Vagina (tissue), 2 donors: ENCODE measurements at regions not wholly inside any gene's neighbourhood (a gene's known extent, or its start where the extent isn't known, plus 50 kb on each side); places are given as distances from the start of the nearest gene placed in this dataset.
"Not testable (repeated sequence)": the region's sequence is repeated elsewhere in the genome, so short reads cannot be mapped to it uniquely, and the experiment has no call there.

ENCODE experiments used
- DNase-seq, 2 donors: peaks; one replicate each; pipeline ENCODE4 v3.0.0-alpha.2; 2017; ENCODE audit errors: extremely low spot score in 2 of 2
- H3K27ac ChIP-seq: fragments of 200-600 bp; sonication (generic); one replicate; pipeline ENCODE4 v1.5.1; 2019
- H3K27me3 ChIP-seq: fragments of 200-600 bp; sonication (generic); one replicate; pipeline ENCODE4 v1.5.1; 2019
- H3K36me3 ChIP-seq, 2 donors: fragments of 200-600 bp; sonication (generic); one replicate each; pipeline ENCODE4 v1.5.1; 2017 to 2019
- H3K4me1 ChIP-seq: fragments of 200-600 bp; sonication (generic); one replicate; pipeline ENCODE4 v1.5.1; 2019
- H3K4me3 ChIP-seq, 2 donors: fragments of 200-600 bp; sonication (generic); 1 replicate in 1 of 2; 2 replicates in 1 of 2; pipeline ENCODE4 v1.5.1; 2016 to 2019
- H3K9me3 ChIP-seq: fragments of 200-600 bp; sonication (generic); one replicate; pipeline ENCODE4 v1.5.1; 2019
- POLR2A ChIP-seq, 2 donors: fragments of 450-650 bp; IDR thresholded peaks; one replicate each; pipeline ENCODE4 v1.6.1; 2017; ENCODE audit warnings: antibody characterized with exemption in 2 of 2, mild to moderate bottlenecking in 2 of 2, moderate library complexity in 2 of 2
- POLR2AphosphoS5 ChIP-seq, 2 donors: sonication (generic); formaldehyde crosslinking; IDR thresholded peaks; one replicate each; pipeline ENCODE4 v1.9.0; 2017; ENCODE audit warnings: antibody characterized with exemption in 2 of 2, mild to moderate bottlenecking in 2 of 2, low read depth in 1 of 2; ENCODE audit not compliant: insufficient read depth in 1 of 2
- intact Hi-C: fragments of 100-400 bp; cut with DNase I; formaldehyde crosslinking; loops from one replicate; pipeline ENCODE4 v1.15.1; 2023
- TF ChIP-seq, protein P1 (sequence below), 3 experiments: fragments of 450-650 bp in 2 of 3; fragments of 200-600 bp in 1 of 3; sonication (generic) in 1 of 3; IDR thresholded peaks; one replicate each; pipeline ENCODE4 v1.5.1; 2017 to 2019; ENCODE audit warnings: antibody characterized with exemption in 3 of 3, mild to moderate bottlenecking in 2 of 3, moderate library complexity in 2 of 3

DNA sequence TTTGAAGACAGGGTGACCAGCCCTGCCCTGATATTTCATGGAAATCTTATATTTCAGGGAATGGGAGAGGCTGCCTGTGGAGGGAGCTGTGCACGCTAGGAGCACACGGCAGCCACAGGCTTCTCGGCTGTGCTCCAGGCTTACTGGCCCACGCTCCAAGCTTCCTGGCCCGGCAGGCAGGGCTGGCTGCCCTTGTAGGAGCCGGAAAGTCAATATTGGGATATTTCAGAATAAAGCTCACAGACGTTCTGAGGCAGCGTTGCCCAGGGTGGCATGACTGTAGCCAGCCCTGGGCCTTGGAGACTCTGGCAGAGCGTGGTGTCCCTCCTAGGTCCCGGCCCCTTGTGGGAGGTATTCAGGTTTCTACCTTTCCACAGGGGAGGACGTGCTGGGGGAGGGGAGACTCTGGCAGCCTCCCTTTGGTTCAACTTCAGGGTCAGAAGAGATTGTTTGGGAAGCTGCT lies 95.6 kb downstream of the NPIPB11 start:
- Histone ChIP-seq H3K27me3 (no peaks in the 10 kb centered on the region), H3K4me3 (no peak overlapping the region), H3K4me1 (peaks cover 41% of the 10 kb centered on the region), H3K27ac (peak overlapping the region; percentile 73), H3K9me3 (no peaks in the 10 kb centered on the region), H3K36me3 (no peaks in the 10 kb centered on the region)
- intact Hi-C loops: no loop called here
- TF ChIP-seq POLR2AphosphoS5 (IDR thresholded peaks at IDR 0.05; ENCODE audit: insufficient read depth in 1 of 2, low read depth in 1 of 2) (no peak), POLR2A (IDR thresholded peaks at IDR 0.05) (no peak)
- TF ChIP-seq, protein P1, sequence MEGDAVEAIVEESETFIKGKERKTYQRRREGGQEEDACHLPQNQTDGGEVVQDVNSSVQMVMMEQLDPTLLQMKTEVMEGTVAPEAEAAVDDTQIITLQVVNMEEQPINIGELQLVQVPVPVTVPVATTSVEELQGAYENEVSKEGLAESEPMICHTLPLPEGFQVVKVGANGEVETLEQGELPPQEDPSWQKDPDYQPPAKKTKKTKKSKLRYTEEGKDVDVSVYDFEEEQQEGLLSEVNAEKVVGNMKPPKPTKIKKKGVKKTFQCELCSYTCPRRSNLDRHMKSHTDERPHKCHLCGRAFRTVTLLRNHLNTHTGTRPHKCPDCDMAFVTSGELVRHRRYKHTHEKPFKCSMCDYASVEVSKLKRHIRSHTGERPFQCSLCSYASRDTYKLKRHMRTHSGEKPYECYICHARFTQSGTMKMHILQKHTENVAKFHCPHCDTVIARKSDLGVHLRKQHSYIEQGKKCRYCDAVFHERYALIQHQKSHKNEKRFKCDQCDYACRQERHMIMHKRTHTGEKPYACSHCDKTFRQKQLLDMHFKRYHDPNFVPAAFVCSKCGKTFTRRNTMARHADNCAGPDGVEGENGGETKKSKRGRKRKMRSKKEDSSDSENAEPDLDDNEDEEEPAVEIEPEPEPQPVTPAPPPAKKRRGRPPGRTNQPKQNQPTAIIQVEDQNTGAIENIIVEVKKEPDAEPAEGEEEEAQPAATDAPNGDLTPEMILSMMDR (IDR thresholded peaks at IDR 0.05): no peak
- no peak for DNase-seq

GRCh38 chr16:29310243-29310642 lies 96.3 kb downstream of the NPIPB11 start:
- Histone ChIP-seq H3K4me1 (peaks cover 41% of the 10 kb centered on the region), H3K27ac (peak overlapping the region; percentile 73)
- intact Hi-C loops, DNase-seq, H3K36me3 ChIP-seq, H3K27me3 ChIP-seq, H3K4me3 ChIP-seq, H3K9me3 ChIP-seq: not testable (repeated sequence)

DNA sequence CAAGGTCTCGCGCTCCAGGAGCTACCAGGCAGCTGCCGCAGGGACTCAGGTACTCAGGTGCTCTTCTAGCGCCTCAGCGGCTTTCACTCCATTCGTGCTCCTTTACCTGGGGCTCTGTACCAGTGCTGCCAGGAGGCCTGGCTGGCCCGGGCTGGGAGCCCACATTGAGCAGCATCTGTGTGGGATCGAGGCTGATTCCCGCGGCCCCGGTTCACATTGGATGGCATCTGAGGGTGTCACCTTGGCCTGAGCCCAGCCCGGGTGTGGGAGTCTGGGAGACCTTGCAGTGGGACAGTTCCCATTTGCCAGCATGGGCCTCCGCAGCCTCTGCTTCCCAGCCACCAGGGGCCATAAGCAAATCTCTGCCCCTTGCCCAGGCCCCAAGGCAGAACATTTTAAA lies 96.9 kb downstream of the NPIPB11 start:
- DNase-seq: not testable (repeated sequence)

DNA sequence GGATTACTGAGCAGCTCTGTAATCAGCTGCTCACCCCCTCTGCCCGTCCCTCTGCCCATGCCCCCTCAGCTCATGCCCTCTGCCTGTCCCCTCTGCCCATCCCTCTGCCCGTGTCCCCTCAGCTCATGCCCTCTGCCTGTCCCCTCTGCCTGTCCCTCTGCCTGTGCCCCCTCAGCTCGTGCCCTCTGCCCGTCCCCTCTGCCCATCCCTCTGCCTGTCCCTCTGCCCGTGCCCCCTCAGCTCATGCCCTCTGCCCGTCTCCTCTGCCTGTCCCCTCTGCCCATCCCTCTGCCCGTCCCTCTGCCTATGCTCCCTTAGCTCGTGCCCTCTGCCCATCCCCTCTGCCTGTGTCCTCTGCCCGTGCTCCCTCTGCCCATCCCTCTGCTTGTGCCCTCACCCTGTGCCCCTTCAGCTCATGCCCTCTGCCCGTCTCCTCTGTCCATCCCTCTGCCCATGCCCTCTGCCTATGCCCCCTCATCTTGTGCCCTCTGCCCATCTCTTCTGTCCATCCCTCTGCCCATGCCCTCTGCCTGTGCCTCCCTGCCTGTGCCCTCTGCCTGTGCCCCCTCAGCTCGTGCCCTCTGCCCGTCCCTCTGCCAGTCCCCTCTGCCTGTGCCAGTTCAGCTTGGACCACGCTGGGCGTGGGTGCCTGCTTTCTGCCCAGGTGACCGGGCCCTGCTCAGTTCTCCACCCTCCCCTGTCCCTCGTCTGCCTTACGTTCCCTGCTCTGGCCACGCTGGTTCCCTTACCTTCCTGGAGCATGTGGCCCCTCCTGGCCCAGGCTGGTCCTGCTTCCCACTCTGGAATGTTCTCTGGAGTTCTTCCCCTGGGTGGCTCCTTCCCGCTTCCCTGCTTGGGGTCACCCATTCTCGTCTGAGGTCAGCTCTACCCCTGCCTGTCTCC lies 97.6 kb downstream of the NPIPB11 start:
- no peaks in the 10 kb centered on the region for H3K9me3 ChIP-seq
- no peak for DNase-seq
- TF ChIP-seq POLR2A (IDR thresholded peaks at IDR 0.05): no peak
- TF ChIP-seq POLR2AphosphoS5 (IDR thresholded peaks at IDR 0.05; ENCODE audit: insufficient read depth in 1 of 2, low read depth in 1 of 2): no peak
- TF ChIP-seq, protein P1 (IDR thresholded peaks at IDR 0.05): no peak
- no peaks in the 10 kb centered on the region for H3K36me3 ChIP-seq
- H3K4me3 ChIP-seq: no peak overlapping the region
- peaks cover 41% of the 10 kb centered on the region for H3K4me1 ChIP-seq
- peak overlapping the region; percentile 66 for H3K27ac ChIP-seq
- intact Hi-C loops: no loop called here
- H3K27me3 ChIP-seq: no peaks in the 10 kb centered on the region

More for the DNA sequence above, 96.9 kb downstream of the NPIPB11 start:
- H3K9me3 ChIP-seq, H3K27me3 ChIP-seq, H3K4me3 ChIP-seq, H3K36me3 ChIP-seq, intact Hi-C loops: not testable (repeated sequence)
- Histone ChIP-seq H3K4me1 (peaks cover 41% of the 10 kb centered on the region), H3K27ac (peak overlapping the region; percentile 73)

- intact Hi-C loops: no loop called here
- Histone ChIP-seq H3K27ac (peak overlapping the region; percentile 66), H3K4me3 (no peak overlapping the region), H3K4me1 (peaks cover 32% of the 10 kb centered on the region), H3K36me3 (no peaks in the 10 kb centered on the region), H3K27me3 (no peaks in the 10 kb centered on the region), H3K9me3 (no peaks in the 10 kb centered on the region)
- TF ChIP-seq, protein P1 (IDR thresholded peaks at IDR 0.05): no peak
- TF ChIP-seq POLR2AphosphoS5 (IDR thresholded peaks at IDR 0.05; ENCODE audit: insufficient read depth in 1 of 2, low read depth in 1 of 2) (no peak), POLR2A (IDR thresholded peaks at IDR 0.05) (no peak)
- DNase-seq: no peak
Measured at GRCh38 chr16:29307598-29308507, 98.7 kb downstream of the NPIPB11 start.
